Breast epithelium (tissue), 4 donors: ENCODE measurements at regions not wholly inside any gene's neighbourhood (a gene's known extent, or its start where the extent isn't known, plus 50 kb on each side); places are given as distances from the start of the nearest gene placed in this dataset.

ENCODE experiments used
- DNase-seq, 2 donors: peaks; one replicate each; pipeline ENCODE4 v3.0.0-alpha.2; 2019; ENCODE audit warnings: low spot score in 2 of 2
- H3K27ac ChIP-seq, 2 donors: fragments of 200-600 bp; sonication (generic) in 1 of 2; one replicate each; pipeline ENCODE4 v1.5.1; 2016 to 2019; ENCODE audit warnings: mild to moderate bottlenecking in 1 of 2
- H3K27me3 ChIP-seq, 2 donors: fragments of 200-600 bp; sonication (generic) in 1 of 2; one replicate each; pipeline versions ENCODE4 v1.5.1 to v1.6.0; 2017 to 2019; ENCODE audit warnings: control low read depth in 1 of 2, mild to moderate bottlenecking in 1 of 2
- H3K36me3 ChIP-seq: fragments of 200-600 bp; one replicate; pipeline ENCODE4 v1.5.1; 2019
- H3K4me1 ChIP-seq, 2 donors: fragments of 200-600 bp; sonication (generic); one replicate each; pipeline ENCODE4 v1.5.1; 2016 to 2019; ENCODE audit warnings: control low read depth in 1 of 2
- H3K4me3 ChIP-seq, 3 donors: fragments of 200-600 bp; sonication (generic); 1 replicate in 2 of 3; 2 replicates in 1 of 3; pipeline ENCODE4 v1.5.1; 2016 to 2019; ENCODE audit warnings: mild to moderate bottlenecking in 3 of 3, moderate library complexity in 2 of 3
- H3K9me3 ChIP-seq, 2 donors: fragments of 200-600 bp; sonication (generic) in 1 of 2; one replicate each; pipeline ENCODE4 v1.5.1; 2016 to 2019; ENCODE audit warnings: control low read depth in 1 of 2
- CTCF ChIP-seq, 3 donors: fragments of 450-650 bp; IDR thresholded peaks; one replicate each; pipeline ENCODE4 v1.5.1; 2016 to 2017; ENCODE audit warnings: antibody characterized with exemption in 3 of 3, mild to moderate bottlenecking in 3 of 3, moderate library complexity in 3 of 3
- POLR2A ChIP-seq: fragments of 450-650 bp; IDR thresholded peaks from one replicate; pipeline ENCODE4 v1.6.1; 2016; ENCODE audit warnings: antibody characterized with exemption, mild to moderate bottlenecking, moderate library complexity
- POLR2AphosphoS5 ChIP-seq, 3 donors: sonication (generic); formaldehyde crosslinking; IDR thresholded peaks; one replicate each; pipeline ENCODE4 v1.6.1; 2017; ENCODE audit warnings: antibody characterized with exemption in 3 of 3
- intact Hi-C: fragments of 100-400 bp; cut with DNase I; formaldehyde crosslinking; loops from one replicate; pipeline ENCODE4 v1.15.1; 2023; ENCODE audit warnings: low total_unique reads

- H3K36me3 ChIP-seq: no peaks in the 10 kb centered on the region
- no peak for DNase-seq
- H3K4me3 ChIP-seq: no peak overlapping the region
- H3K27me3 ChIP-seq: no peaks in the 10 kb centered on the region
- intact Hi-C loops: no loop called here
- H3K9me3 ChIP-seq: no peaks in the 10 kb centered on the region
- no peak for TF ChIP-seq CTCF (IDR thresholded peaks at IDR 0.05)
- TF ChIP-seq POLR2A: no peak
- no peak for TF ChIP-seq POLR2AphosphoS5 (IDR thresholded peaks at IDR 0.05)
- H3K4me1 ChIP-seq: no peaks in the 10 kb centered on the region
- no peak overlapping the region for H3K27ac ChIP-seq
Measured at GRCh38 chr12:88251798-88252197, 109.7 kb downstream of the TMTC3 start.

- DNase-seq: no peak
- Histone ChIP-seq H3K4me3 (no peak overlapping the region), H3K36me3 (no peaks in the 10 kb centered on the region), H3K27ac (no peak overlapping the region), H3K4me1 (no peaks in the 10 kb centered on the region), H3K9me3 (no peaks in the 10 kb centered on the region), H3K27me3 (no peaks in the 10 kb centered on the region)
- intact Hi-C loops: no loop called here
- TF ChIP-seq CTCF (IDR thresholded peaks at IDR 0.05) (no peak), POLR2AphosphoS5 (IDR thresholded peaks at IDR 0.05) (no peak), POLR2A (no peak)
Measured at GRCh38 chr12:88253371-88253978, 111.4 kb downstream of the TMTC3 start.

- H3K36me3 ChIP-seq: no peaks in the 10 kb centered on the region
- no peaks in the 10 kb centered on the region for H3K9me3 ChIP-seq
- no peak overlapping the region for H3K4me3 ChIP-seq
- TF ChIP-seq POLR2A (no peak), CTCF (IDR thresholded peaks at IDR 0.05) (no peak), POLR2AphosphoS5 (IDR thresholded peaks at IDR 0.05) (no peak)
- intact Hi-C loops: no loop called here
- H3K27ac ChIP-seq: no peak overlapping the region
- H3K27me3 ChIP-seq: no peaks in the 10 kb centered on the region
- DNase-seq: no peak
- H3K4me1 ChIP-seq: no peaks in the 10 kb centered on the region
Measured at GRCh38 chr12:88255224-88255623, 113.1 kb downstream of the TMTC3 start.

- TF ChIP-seq CTCF (IDR thresholded peaks at IDR 0.05): no peak
- TF ChIP-seq POLR2AphosphoS5 (IDR thresholded peaks at IDR 0.05): no peak
- TF ChIP-seq POLR2A: no peak
- intact Hi-C loops: no loop called here
- Histone ChIP-seq H3K36me3 (no peaks in the 10 kb centered on the region), H3K27ac (no peak overlapping the region), H3K9me3 (no peaks in the 10 kb centered on the region), H3K4me1 (no peaks in the 10 kb centered on the region), H3K4me3 (no peak overlapping the region), H3K27me3 (no peaks in the 10 kb centered on the region)
- no peak for DNase-seq
Measured at GRCh38 chr12:88255847-88256246, 113.7 kb downstream of the TMTC3 start.

GRCh38 chr12:88258396-88258795 lies 116.3 kb downstream of the TMTC3 start:
- no peaks in the 10 kb centered on the region for H3K36me3 ChIP-seq
- no peak overlapping the region for H3K27ac ChIP-seq
- no peak overlapping the region for H3K4me3 ChIP-seq
- H3K27me3 ChIP-seq: no peaks in the 10 kb centered on the region
- no peak for DNase-seq
- no peaks in the 10 kb centered on the region for H3K4me1 ChIP-seq
- intact Hi-C loops: no loop called here
- H3K9me3 ChIP-seq: no peaks in the 10 kb centered on the region
- TF ChIP-seq POLR2AphosphoS5 (IDR thresholded peaks at IDR 0.05): no peak
- no peak for TF ChIP-seq CTCF (IDR thresholded peaks at IDR 0.05)
- TF ChIP-seq POLR2A: no peak
